Hepatocyte (in vitro differentiated cells): ENCODE measurements at regions not wholly inside any gene's neighbourhood (a gene's known extent, or its start where the extent isn't known, plus 50 kb on each side); places are given as distances from the start of the nearest gene placed in this dataset.

ENCODE experiments used
- DNase-seq: peaks from one replicate; pipeline ENCODE4 v3.0.0-alpha.2; 2016; ENCODE audit warnings: low spot score
- H2AFZ ChIP-seq: fragments of 200-600 bp; sonication (generic); 2 replicates; pipeline ENCODE4 v1.6.0; 2016; ENCODE audit warnings: antibody characterized with exemption, mild to moderate bottlenecking
- H3K27ac ChIP-seq: fragments of 200-600 bp; sonication (generic); 2 replicates; pipeline ENCODE4 v1.5.1; 2016; ENCODE audit warnings: mild to moderate bottlenecking
- H3K27me3 ChIP-seq: fragments of 200-600 bp; sonication (generic); 2 replicates; pipeline ENCODE4 v1.6.1; 2016
- H3K36me3 ChIP-seq: fragments of 200-600 bp; sonication (generic); replicated peaks from 2 replicates; pipeline ENCODE4 v1.5.1; 2016; ENCODE audit warnings: low read depth; ENCODE audit not compliant: insufficient read depth
- H3K4me1 ChIP-seq: fragments of 200-600 bp; sonication (generic); 2 replicates; pipeline ENCODE4 v1.5.1; 2016; ENCODE audit warnings: mild to moderate bottlenecking, moderate library complexity; ENCODE audit not compliant: insufficient read depth
- H3K4me2 ChIP-seq: fragments of 200-600 bp; sonication (generic); 2 replicates; pipeline ENCODE4 v1.6.0; 2016
- H3K4me3 ChIP-seq: fragments of 200-600 bp; sonication (generic); 2 replicates; pipeline ENCODE4 v1.5.1; 2016; ENCODE audit warnings: mild to moderate bottlenecking
- H3K79me2 ChIP-seq: fragments of 200-600 bp; sonication (generic); 2 replicates; pipeline ENCODE4 v1.6.0; 2017; ENCODE audit warnings: mild to moderate bottlenecking
- H3K9me2 ChIP-seq: fragments of 200-600 bp; sonication (generic); replicated peaks from 2 replicates; pipeline ENCODE4 v1.6.0; 2017; ENCODE audit warnings: mild to moderate bottlenecking; ENCODE audit not compliant: insufficient read depth
- H3K9me3 ChIP-seq: fragments of 200-600 bp; sonication (generic); 2 replicates; pipeline ENCODE4 v1.5.1; 2016; ENCODE audit warnings: low read depth, mild to moderate bottlenecking
- H4K20me1 ChIP-seq: fragments of 200-600 bp; sonication (generic); 2 replicates; pipeline ENCODE4 v1.6.0; 2016; ENCODE audit warnings: mild to moderate bottlenecking; ENCODE audit not compliant: insufficient read depth, poor library complexity, severe bottlenecking
- CTCF ChIP-seq: fragments of 200-600 bp; sonication (generic); IDR thresholded peaks from 2 replicates; pipeline ENCODE4 v1.5.1; 2016; ENCODE audit warnings: antibody characterized with exemption, mild to moderate bottlenecking; ENCODE audit not compliant: poor library complexity
- EZH2 ChIP-seq: fragments of 200-600 bp; sonication (generic); IDR thresholded peaks from 2 replicates; pipeline ENCODE4 v1.6.1; 2016; ENCODE audit warnings: antibody characterized with exemption, mild to moderate bottlenecking, borderline replicate concordance
- EZH2phosphoT487 ChIP-seq: fragments of 200-600 bp; sonication (generic); IDR thresholded peaks from one replicate; pipeline ENCODE4 v1.6.1; 2018; ENCODE audit warnings: antibody characterized with exemption, mild to moderate bottlenecking, low read depth, moderate library complexity; ENCODE audit not compliant: unreplicated experiment, severe bottlenecking
- WGBS: methylation state at CpG from one replicate; pipeline ENCODE4 v1.1.6; 2016; ENCODE audit warnings: low lambda C conversion rate; ENCODE audit errors: missing lambda C conversion rate; 5-methylcytosine and 5-hydroxymethylcytosine counted together

- H3K4me1 ChIP-seq = no peaks in the 10 kb centered on the region
- TF ChIP-seq EZH2 (no peak), CTCF (no peak), EZH2phosphoT487 (no peak)
- no peaks in the 10 kb centered on the region for H3K9me3 ChIP-seq
- no peak overlapping the region for H3K4me2 ChIP-seq
- no peaks in the 10 kb centered on the region for H3K79me2 ChIP-seq
- no peaks in the 10 kb centered on the region for H3K9me2 ChIP-seq
- H3K36me3 ChIP-seq = no peaks in the 10 kb centered on the region
- no peak overlapping the region for H3K4me3 ChIP-seq
- no peaks in the 10 kb centered on the region for H4K20me1 ChIP-seq
- H3K27ac ChIP-seq = no peak overlapping the region
- peak; percentile 21 for DNase-seq
- 55% methylated on average over 3 of the region's 3 CpGs for WGBS
- no peaks in the 10 kb centered on the region for H3K27me3 ChIP-seq
- no peak overlapping the region for H2AFZ ChIP-seq
Observed at GRCh38 chr18:44036501-44036900, 644.2 kb upstream of the SETBP1 start.

- H3K9me2 ChIP-seq = no peaks in the 10 kb centered on the region
- no peak overlapping the region for H3K4me2 ChIP-seq
- no peaks in the 10 kb centered on the region for H3K27me3 ChIP-seq
- peak overlapping the region; percentile 14 for H2AFZ ChIP-seq
- 56% methylated on average over 2 of the region's 2 CpGs for WGBS
- TF ChIP-seq EZH2 (no peak), EZH2phosphoT487 (no peak), CTCF (no peak)
- no peak for DNase-seq
- no peak overlapping the region for H3K27ac ChIP-seq
- no peaks in the 10 kb centered on the region for H4K20me1 ChIP-seq
- no peaks in the 10 kb centered on the region for H3K36me3 ChIP-seq
- no peaks in the 10 kb centered on the region for H3K79me2 ChIP-seq
- no peaks in the 10 kb centered on the region for H3K9me3 ChIP-seq
- no peaks in the 10 kb centered on the region for H3K4me1 ChIP-seq
- H3K4me3 ChIP-seq = no peak overlapping the region
Observed at GRCh38 chr18:44039216-44039615, 641.5 kb upstream of the SETBP1 start.

- WGBS = 93% methylated on average over 1 of the region's 1 CpG
- no peaks in the 10 kb centered on the region for H4K20me1 ChIP-seq
- H3K27me3 ChIP-seq = no peaks in the 10 kb centered on the region
- H3K4me1 ChIP-seq = no peaks in the 10 kb centered on the region
- H3K36me3 ChIP-seq = no peaks in the 10 kb centered on the region
- no peaks in the 10 kb centered on the region for H3K9me3 ChIP-seq
- no peak for DNase-seq
- H3K9me2 ChIP-seq = no peaks in the 10 kb centered on the region
- H2AFZ ChIP-seq = no peak overlapping the region
- H3K4me3 ChIP-seq = no peak overlapping the region
- TF ChIP-seq CTCF = no peak
- TF ChIP-seq EZH2phosphoT487 = no peak
- no peak for TF ChIP-seq EZH2
- H3K27ac ChIP-seq = no peak overlapping the region
- H3K79me2 ChIP-seq = no peaks in the 10 kb centered on the region
- H3K4me2 ChIP-seq = no peak overlapping the region
Observed at GRCh38 chr18:44039826-44040225, 640.9 kb upstream of the SETBP1 start.

- Histone ChIP-seq H3K4me3 (no peak overlapping the region), H3K27ac (no peak overlapping the region), H3K9me2 (no peaks in the 10 kb centered on the region), H3K9me3 (no peaks in the 10 kb centered on the region), H3K79me2 (no peaks in the 10 kb centered on the region), H2AFZ (no peak overlapping the region), H3K36me3 (no peaks in the 10 kb centered on the region), H4K20me1 (no peaks in the 10 kb centered on the region), H3K27me3 (no peaks in the 10 kb centered on the region), H3K4me2 (no peak overlapping the region), H3K4me1 (no peaks in the 10 kb centered on the region)
- no peak for DNase-seq
- 84% methylated on average over 3 of the region's 3 CpGs for WGBS
- TF ChIP-seq EZH2 (no peak), CTCF (no peak), EZH2phosphoT487 (no peak)
Observed at GRCh38 chr18:44041553-44041952, 639.1 kb upstream of the SETBP1 start.
